ENCODE measurements at regions not wholly inside any gene's neighbourhood (a gene's known extent, or its start where the extent isn't known, plus 50 kb on each side); places are given as distances from the start of the nearest gene placed in this dataset.
"Not testable (repeated sequence)": the region's sequence is repeated elsewhere in the genome, so short reads cannot be mapped to it uniquely, and the experiment has no call there.

GRCh38 chr6:140189263-140189662 is 814.8 kb upstream of the CITED2 start:
- not testable (repeated sequence) for DNase-seq (ENCODE audit: low read depth)

GRCh38 chr6:140185991-140186390 is 811.5 kb upstream of the CITED2 start:
- no peak for DNase-seq (ENCODE audit: low read depth)

GRCh38 chr6:140183881-140184280 is 809.4 kb upstream of the CITED2 start:
- DNase-seq (ENCODE audit: low read depth) = peak; percentile 9

GRCh38 chr6:140182821-140183220 is 808.4 kb upstream of the CITED2 start:
- no peak for DNase-seq (ENCODE audit: low read depth)

GRCh38 chr6:140181876-140182275 is 807.4 kb upstream of the CITED2 start:
- DNase-seq (ENCODE audit: low read depth) = no peak

GRCh38 chr6:140180306-140180705 is 805.9 kb upstream of the CITED2 start:
- no peak for DNase-seq (ENCODE audit: low read depth)

- DNase-seq (ENCODE audit: low read depth) = peak; percentile 67
Measured at GRCh38 chr6:140178935-140179334, 804.5 kb upstream of the CITED2 start.

GRCh38 chr6:140178520-140178919 is 804.1 kb upstream of the CITED2 start:
- DNase-seq (ENCODE audit: low read depth) = peak; percentile 63

- DNase-seq (ENCODE audit: low read depth) = no peak
Measured at GRCh38 chr6:140176306-140176705, 801.9 kb upstream of the CITED2 start.

GRCh38 chr6:140175486-140175885 is 801.0 kb upstream of the CITED2 start:
- peak; percentile 5 for DNase-seq (ENCODE audit: low read depth)

GRCh38 chr6:140174524-140174923 is 800.1 kb upstream of the CITED2 start:
- DNase-seq (ENCODE audit: low read depth) = peak; percentile 99

- DNase-seq (ENCODE audit: low read depth) = no peak
Measured at GRCh38 chr6:140168365-140168764, 793.9 kb upstream of the CITED2 start.

- no peak for DNase-seq (ENCODE audit: low read depth)
Measured at GRCh38 chr6:140160909-140161308, 786.5 kb upstream of the CITED2 start.

GRCh38 chr6:140160494-140160893 is 786.0 kb upstream of the CITED2 start:
- no peak for DNase-seq (ENCODE audit: low read depth)

- DNase-seq (ENCODE audit: low read depth) = peak; percentile 0
Measured at GRCh38 chr6:140156131-140156530, 781.7 kb upstream of the CITED2 start.

GRCh38 chr6:140155451-140156126 is 781.1 kb upstream of the CITED2 start:
- DNase-seq (ENCODE audit: low read depth) = no peak

GRCh38 chr6:140153703-140154102 is 779.3 kb upstream of the CITED2 start:
- DNase-seq (ENCODE audit: low read depth) = peak; percentile 21

GRCh38 chr6:140147825-140148814 is 773.7 kb upstream of the CITED2 start:
- not testable (repeated sequence) for DNase-seq (ENCODE audit: low read depth)

GRCh38 chr6:140140891-140141290 is 766.4 kb upstream of the CITED2 start:
- DNase-seq (ENCODE audit: low read depth) = no peak

GRCh38 chr6:140138311-140139010 is 764.0 kb upstream of the CITED2 start:
- DNase-seq (ENCODE audit: low read depth) = no peak

- no peak for DNase-seq (ENCODE audit: low read depth)
Measured at GRCh38 chr6:140134224-140134623, 759.8 kb upstream of the CITED2 start.

- no peak for DNase-seq (ENCODE audit: low read depth)
Measured at GRCh38 chr6:140130074-140130473, 755.6 kb upstream of the CITED2 start.
